DMS153 (cell line): ENCODE measurements at regions not wholly inside any gene's neighbourhood (a gene's known extent, or its start where the extent isn't known, plus 50 kb on each side); places are given as distances from the start of the nearest gene placed in this dataset.

Experiments used
- DNase-seq: peaks from one replicate; lab custom pipeline; 2025; lab: John Stamatoyannopoulos, UW

DNA sequence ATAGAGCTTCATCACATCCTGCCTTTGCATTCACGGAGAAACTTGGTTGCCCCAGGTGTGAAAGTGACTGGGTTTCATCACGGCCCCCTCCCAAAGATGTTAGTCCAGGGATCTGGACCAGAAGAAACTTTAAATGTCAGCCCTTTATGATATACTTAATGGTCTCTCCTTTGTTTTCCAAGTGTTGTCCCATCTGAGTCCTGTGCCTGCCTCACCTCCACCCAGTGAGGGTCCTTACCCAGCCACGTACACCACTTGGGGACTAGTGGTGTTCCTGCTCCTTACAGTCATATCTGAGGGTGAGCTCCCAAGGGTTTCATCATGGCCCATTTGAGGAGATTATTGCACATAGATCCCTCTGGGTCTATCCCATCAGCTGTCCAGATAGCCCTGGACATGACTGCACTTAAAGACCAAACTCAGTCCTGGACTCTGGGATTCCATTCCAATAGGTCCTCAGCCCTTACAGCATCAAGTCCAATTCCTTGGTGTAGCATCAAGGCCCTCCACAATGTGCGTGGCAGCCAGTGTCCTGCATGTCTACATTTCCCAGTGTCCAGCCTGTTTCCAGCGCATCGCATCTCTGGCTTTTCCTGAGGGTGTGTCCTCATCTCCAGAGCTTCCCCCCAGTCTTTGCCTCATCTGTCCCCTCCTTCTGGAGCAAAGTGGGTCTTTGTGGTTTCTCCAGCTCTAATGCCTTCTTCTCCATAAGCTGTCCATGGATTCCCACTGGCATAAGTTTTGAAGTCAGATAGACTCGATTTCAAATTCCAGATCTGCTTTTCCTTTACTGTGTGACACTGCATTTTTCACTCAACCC, 351.6 kb downstream of the MYCN start:
- no peak for DNase-seq

DNA sequence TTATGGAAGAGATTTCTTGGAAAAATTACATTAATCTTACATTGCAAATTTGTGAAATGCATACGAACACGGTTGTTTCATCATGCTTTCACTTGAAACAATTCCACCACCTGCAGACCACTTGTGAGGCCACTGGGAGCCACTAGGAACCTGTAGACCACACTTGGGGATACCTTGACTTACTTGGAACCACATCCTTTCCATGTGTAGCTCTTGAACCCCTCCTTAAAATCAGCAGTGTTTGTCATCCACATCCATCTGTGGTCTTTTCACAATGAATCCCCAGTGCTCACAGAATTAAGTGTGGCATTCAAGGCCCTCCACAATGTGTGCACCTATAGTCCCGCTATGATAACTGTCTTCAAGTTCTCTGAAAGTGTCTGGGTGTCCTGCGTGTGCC, 350.9 kb downstream of the MYCN start:
- no peak for DNase-seq

DNA sequence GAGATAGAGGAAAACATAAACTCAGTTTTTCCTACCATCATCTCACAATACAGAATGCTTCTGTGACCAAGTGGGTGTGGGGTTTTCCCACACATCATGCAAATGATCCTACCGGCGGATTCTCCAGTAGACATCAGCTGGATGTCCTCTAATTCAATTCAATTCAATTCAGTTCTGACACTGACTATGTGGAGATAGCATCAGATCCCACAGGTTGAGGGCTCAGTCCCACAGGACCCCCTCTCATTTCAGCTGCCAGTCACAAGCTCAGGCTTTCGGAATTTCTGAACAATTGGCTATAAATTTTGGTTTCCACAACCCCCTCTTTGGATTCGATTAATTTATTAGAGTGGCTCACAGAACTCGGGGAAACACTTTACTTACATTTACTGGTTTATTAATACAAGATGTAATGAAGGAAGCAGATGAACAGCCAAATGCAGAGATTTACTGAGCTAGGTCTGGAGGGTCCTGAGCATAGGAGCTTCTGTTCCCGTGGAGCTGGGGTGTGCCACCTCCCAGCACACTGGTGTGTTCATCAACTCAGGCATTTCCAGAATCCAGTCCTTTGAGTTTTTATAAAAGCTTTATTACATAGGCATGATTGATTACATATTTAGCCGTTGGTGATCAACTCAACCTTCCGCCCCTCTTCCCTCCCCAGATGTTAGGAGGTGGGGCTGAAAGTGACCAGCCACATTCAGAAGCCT, 350.1 kb downstream of the MYCN start:
- no peak for DNase-seq

DNA sequence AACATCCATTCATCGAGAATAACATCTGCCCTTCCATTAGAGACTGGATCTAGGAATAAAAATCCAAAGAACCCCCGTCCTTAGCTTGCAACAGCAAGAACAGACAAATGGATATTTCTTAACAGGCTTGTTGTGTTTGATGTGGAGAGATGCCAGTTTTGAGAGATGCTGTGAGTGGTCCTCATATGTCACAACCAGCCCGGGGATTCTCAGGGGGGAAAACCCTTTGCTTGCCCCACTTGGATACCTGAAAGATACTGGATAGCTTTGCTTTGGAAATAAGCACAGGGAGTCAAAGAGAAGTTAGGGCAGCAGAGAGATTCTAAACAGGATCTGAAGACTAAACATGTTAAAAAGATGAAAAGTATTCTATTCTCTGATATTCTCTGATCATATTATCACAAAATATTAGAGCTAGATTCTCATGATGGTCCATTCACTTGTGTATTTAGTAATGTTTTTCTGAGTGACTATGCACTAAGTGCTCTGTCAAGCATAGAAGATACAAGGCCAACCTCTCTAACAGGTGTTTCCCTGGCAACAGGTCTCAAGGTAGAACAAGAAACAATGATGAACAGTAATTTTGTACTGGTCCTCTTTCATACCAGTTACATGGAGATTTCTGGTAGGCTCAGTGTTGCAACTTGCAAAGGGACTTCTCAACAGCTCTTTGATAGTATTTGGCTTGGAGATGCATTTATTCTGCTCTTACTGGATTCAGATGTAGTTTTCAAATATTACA, 348.2 kb downstream of the MYCN start:
- DNase-seq = no peak

DNA sequence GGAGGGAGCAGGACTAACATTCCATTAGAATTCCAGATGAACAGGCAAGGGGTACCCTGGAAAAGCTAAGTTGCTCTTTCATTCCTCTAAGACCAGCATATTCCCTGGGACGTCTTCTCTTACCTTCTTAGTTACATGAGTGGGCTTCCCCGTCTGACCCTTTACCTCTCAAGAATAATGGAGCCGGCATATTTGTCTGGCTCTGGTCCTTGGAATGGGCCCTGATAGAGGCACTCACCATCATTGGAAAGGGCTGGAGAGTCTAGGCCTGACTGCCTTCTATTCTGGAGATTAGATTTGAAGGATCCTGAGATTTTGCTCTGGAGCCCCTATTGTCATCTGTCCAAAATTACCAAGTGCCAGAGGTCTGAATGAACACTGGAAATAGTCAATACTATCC, 347.5 kb downstream of the MYCN start:
- DNase-seq = no peak

DNA sequence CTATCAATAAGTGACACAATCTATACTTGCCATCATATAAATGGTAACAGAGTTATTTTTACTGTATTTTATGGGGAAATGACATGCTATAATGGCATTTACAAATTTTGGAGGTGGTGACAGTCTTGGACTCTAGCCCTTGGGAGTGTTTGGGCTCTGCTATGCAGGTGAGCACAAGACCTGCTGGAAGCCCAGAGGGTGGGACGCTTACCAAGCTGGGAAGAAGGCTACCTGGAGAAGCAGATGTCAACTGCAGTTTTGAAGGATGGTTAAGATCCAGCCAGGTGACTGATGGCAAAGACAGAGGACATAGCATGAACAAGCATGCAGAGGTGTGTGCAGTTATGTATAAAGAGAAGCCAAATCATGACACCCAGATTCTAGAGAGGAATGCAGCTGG, 346.9 kb downstream of the MYCN start:
- DNase-seq = no peak

DNA sequence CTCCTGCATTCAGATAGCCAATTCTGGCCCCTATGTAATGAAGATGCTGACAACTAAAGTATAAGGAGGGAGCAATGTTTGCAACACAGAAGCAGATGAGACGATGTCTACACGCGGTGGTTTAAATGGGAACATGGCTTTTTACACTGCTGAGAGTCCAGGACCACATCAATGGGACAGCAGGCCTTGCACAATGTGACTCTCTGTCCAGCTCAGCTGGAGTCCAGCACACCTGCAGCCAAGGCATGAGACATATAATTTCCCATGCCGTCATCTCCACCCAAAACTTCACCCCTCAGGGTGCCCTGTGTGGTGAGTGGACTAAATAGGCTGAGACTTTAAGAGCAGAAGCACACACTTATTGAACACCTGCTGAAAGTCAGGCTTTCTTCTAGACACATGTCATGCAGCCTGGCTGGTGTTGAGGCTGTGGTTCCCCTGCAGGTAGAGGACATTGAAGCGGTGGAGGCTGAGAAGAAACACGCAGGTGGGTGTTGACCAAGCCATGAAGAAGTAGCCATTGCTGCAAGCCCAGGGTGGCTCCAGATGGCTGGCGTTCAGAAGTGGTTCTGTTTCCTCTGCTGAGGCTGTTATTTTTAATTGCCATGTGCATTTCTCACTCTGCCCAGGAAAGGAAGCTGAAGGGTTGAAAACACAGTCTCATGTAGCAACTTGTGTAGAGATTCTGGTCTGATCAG, 345.6 kb downstream of the MYCN start:
- DNase-seq = no peak

DNA sequence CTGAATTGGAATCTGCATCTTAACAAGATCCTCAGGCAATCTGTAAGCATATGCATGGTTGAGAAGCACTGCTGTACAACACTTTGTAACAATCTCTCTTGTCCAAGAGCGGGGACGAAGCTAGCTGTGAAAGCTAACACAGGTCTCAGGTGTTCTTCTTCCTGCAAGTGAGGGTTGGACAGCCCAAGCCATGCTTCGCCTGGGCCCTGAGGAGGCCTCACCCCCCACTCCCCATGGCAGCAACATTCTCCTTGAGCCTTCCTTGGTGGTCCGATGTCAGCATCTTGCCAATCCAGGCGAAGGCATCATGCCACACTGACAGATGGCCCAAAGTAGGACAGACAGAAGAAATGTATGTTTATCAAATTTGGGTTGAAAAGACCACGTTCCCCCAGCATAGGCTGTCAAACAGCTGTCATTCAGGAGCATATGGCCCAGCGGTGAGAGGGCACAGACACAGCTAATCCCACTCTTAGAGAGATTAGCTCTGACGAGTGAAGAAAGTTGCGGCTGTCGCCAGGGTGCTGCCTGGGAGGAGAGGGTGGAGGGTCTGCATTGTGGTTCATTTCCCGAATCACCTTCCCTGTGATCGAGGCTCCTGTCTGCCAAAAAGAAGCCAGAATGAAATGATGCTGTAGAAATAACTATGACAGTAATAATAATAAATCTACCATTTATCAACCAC, 344.7 kb downstream of the MYCN start:
- DNase-seq = no peak

DNA sequence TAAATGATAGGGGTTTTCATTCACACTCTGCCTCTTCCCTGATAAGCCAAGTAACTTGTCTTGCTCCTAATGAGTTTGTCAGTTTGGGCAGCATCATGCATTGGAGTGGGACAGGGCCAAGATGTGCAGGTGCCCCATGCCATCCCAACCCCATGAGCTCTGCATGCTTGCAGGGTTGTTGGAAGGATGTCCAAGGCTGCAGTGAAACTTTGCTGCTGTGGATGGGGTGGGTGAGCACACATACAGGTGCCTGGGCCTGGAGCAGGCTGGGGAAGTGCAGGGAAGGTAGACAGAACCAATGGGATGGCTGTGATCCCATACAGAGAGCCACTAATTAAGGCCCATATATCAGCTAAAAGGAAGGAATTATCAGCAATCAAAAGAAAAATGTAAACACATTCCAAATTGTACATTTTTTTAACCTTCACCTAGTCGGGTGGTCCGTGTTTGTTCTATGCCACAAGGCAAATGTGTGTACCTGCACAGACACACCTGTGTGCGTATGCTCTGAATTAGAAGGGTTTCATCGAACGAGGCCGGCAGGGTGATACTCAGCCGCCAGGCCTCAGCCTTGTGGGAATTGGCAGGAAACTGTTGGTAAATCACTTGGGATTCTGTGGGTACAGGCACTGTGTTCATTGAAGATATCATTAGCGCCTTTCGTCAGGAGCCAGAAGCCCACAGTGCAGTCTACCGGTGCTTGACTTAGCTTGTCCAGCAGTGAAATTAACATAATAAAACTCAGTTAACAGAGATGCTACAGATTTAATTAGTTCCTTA, 342.9 kb downstream of the MYCN start:
- no peak for DNase-seq

DNA sequence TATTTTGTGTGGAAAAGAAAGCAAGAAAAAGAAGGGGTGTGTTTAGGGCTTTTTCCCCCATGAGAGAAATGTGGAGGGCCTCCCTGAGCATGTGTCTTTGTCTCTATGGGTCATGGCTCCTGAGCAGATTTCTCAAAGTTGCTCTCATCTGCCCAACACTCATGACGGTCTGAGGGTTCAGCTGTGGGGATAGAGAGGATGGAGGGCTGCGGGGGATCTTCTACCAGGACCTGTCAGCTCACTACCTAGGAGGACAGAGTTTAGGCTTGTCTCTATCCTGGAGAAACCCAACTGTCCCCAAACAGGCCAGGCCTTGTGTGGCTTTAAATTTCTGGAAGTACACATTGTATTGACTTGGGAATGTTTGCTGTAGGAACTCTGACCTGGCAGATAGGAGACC, 342.2 kb downstream of the MYCN start:
- DNase-seq = no peak

DNA sequence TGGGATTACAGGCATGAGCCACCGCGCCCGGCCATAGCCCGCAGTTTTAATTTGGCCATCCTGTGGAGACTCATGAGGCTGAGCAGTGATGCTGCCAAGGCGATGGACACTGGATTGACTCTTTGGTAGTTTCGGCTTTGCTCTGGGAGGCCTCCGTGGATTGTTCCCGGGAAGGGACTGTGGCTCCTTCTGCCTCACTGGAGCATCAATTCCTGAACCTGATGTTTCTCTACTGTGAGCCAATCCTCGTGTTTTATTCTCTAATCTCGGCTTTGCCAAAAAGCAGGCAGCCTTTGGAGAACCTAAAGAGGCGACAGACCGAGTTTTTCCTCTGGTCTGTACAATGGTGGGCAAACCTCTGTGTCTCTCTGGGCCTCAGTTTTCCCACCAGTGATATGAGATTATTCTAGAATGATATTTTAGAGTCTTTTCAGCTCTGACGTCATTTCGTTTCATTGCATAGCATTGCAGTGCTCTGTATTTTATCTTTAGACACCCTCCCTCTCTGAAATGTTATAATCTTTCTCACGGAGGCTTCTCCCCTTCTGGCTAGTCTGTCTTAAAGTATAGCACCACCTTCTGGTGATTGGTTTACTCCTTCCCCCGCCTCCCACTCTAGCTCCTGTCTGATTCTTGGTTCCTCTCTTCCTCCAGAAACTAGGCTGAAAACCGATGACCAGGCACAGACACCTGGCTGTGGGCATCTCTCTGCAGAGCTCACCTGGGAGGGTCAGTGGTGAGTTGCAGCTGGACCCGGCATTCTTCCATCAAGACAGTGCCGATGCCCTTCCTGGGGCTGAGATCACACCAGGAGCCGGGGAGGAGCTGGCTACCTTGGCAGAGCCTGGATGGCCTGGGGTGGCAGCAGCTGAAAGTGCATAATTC, 341.3 kb downstream of the MYCN start:
- DNase-seq = peak; percentile 19

DNA sequence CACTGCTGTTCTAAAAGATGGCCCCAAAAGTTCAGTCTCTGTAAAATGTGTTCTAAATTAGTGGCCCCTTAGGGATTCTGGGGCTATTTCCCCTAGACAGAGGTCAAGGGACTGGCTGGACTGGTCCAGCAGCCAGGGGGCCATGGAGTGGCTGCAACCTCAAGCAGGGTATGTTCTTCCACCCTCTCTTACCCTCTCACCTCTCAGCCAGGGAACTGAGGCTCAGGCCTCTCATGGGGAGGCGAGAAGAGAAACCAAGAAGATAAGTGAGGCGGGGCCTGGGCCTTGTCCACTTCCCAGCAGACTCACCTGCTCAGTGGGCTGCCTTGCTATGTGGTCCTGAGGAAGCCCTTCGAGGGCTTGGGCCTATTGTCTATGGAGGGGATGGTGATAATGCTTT, 339.7 kb downstream of the MYCN start:
- no peak for DNase-seq

DNA sequence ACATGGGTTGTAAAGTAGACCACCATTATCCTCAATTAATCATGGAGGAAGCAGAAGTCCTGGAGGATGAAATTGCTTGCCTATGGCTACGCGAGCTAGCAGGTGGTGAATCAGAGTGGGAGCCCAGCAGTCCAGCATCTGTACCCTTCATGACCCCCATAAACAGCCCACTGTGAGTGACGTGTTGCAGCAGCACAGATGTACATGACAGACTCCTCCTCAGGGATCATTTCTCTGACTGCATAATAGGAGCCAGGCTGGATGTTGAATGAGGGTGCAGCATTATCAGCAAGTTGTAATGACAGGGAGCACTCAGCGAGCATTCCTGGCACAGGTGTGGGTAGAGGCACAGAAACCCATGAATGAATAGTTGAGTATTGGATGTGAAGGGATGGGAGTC, 339.3 kb downstream of the MYCN start:
- no peak for DNase-seq

DNA sequence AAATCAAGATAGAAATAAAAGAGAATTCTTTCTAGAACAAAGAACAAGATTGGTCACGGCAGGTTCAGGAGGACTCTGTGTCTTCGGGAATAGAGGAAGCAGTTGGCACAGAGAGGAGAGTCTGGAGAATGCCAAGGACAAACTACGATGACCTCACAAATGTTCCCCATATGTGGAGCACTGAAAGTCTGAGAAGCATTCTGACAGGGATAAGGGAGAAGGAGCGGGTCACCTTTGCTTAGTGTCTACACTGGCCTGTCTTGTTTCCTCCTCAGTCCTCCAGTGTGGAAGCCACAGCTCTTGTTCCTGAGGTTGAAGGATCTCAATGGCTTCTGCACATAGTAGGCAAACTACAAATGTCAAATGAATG, 338.8 kb downstream of the MYCN start:
- DNase-seq = no peak

DNA sequence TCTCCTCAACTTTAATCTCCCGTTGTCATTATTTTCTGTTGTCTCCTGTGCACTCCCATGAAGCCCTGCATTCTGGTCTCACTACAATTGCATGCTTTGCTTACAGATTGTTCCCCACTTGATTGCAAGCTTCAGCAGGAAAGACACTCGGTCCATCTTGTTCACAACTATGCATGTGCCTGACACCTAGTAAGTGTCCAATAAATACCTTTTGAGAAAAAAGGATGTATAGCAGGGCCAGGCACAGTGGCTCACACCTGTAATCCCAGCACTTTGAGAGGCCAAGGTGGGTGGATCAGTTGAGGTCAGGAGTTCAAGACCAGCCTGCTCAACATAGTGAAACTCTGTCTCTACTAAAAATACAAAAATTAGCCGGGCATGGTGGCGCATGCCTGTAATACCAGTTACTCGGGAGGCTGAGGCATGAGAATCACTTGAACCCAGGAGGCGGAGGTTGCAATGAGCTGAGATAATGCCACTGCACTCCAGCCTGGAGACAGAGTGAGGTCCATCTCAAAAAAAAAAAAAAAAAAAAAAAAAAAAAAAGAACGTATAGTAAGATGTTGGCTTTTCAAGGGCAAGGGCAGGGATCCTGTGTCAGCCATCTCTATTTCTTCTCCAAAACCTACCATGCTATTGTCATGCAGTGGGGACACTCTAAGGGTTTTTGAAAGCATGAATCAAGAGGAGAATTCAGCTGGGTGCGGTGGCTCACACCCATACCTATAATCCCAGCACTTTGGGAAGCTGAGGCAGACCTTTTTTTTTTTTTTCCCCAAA, 338.3 kb downstream of the MYCN start:
- DNase-seq = no peak

DNA sequence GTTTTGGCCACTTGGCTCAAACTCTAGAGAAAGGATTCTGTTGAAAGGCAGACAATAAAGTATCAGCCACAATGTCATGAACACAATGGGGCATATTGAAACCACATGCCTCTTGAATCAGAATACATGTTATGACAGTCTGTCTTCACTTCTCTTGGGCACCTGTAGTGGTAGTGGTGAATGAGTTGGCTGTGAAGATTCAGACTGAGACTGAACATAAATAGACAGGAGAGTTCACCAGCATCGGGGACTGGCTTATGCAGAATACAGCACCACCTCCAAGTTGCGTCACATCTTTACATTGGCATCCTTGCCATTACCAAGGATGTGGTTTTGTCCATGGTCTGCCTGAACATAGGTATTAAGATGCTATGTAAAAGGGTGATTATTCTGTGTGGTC, 336.8 kb downstream of the MYCN start:
- no peak for DNase-seq

DNA sequence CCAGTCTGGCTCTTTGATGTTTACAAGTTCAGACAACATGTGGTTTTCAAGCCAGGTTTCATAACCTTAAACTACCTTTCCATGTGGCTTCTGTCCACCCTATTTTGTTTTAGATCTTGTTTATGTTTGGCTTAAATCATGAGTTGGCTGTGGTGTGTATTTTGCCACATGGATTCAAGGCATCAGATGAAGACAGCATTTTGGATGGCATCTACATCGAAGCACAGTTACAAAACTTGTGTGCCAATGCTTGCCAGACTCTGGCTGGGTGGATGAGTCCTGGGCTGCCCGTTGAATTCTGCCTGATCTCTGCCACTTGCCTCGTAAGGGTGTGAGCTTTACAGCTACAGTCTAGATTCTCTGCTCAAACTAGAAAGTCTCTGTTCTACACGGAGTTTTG, 335.3 kb downstream of the MYCN start:
- DNase-seq = no peak

DNA sequence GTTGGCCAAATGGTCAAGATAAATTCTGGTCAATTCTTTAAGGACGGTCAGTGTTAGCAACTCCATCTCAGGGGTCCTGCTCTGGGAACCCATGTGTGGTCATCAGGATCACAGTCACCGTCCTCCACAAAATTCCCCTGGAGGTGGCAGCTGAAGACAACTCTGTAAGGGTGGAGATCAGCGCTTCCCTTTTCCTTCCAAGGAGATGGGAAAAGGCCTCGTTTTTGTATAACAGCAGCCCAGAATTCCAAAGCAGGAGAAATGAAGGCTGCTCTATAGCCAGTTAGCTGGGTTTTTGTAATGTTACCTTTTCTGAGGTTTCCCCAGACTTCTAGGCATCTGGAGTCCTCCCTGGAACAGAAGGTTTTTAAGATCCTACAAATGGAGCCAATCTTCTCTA, 334.8 kb downstream of the MYCN start:
- no peak for DNase-seq

DNA sequence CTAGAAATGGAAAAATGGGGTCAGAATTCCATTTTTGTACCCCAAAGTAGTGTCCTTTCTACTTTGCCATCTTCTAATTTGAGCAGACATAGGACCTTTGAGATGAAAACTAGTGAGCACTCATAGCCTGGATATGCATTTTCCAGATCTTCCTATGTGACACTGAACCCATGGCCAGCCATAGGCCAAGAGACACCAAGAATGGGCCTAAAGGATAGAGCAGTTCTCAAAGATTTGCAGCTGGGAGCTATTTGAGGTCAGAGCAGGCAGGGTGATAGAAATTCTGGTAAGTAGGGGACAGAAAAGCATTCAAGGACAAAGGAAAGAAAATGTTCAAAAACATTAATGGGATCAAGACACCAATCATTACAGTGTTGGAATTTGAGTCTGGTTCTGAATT, 332.8 kb downstream of the MYCN start:
- no peak for DNase-seq
